Liver (tissue), 7 donors: ENCODE measurements at regions not wholly inside any gene's neighbourhood (a gene's known extent, or its start where the extent isn't known, plus 50 kb on each side); places are given as distances from the start of the nearest gene placed in this dataset.

Source experiments
- DNase-seq: peaks from one replicate; pipeline ENCODE4 v3.0.0-alpha.2; 2017; ENCODE audit warnings: low spot score
- H3K27ac ChIP-seq, 2 donors: one replicate each; pipeline ENCODE4 v1.7.0; 2013; ENCODE audit warnings: inconsistent platforms in 2 of 2, low read length in 2 of 2, control low read depth in 1 of 2, low read depth in 1 of 2, mild to moderate bottlenecking in 1 of 2
- H3K27me3 ChIP-seq, 4 donors: one replicate each; pipeline versions ENCODE4 v1.6.1 to v1.7.0; 2013; ENCODE audit warnings: low read length in 3 of 4, inconsistent platforms in 1 of 4, mild to moderate bottlenecking in 1 of 4, moderate library complexity in 1 of 4; ENCODE audit not compliant: control insufficient read depth in 4 of 4, insufficient read depth in 4 of 4
- H3K36me3 ChIP-seq, 4 donors: one replicate each; pipeline versions ENCODE4 v1.6.1 to v1.7.0; 2013; ENCODE audit warnings: low read length in 3 of 4, mild to moderate bottlenecking in 3 of 4, low read depth in 1 of 4, moderate library complexity in 1 of 4; ENCODE audit not compliant: control insufficient read depth in 4 of 4, insufficient read depth in 3 of 4
- H3K4me1 ChIP-seq, 4 donors: one replicate each; pipeline versions ENCODE4 v1.6.1 to v1.7.0; 2013; ENCODE audit warnings: low read length in 3 of 4, mild to moderate bottlenecking in 3 of 4, moderate library complexity in 1 of 4; ENCODE audit not compliant: control insufficient read depth in 4 of 4, insufficient read depth in 4 of 4
- H3K4me3 ChIP-seq, 3 donors: one replicate each; pipeline versions ENCODE4 v1.6.1 to v1.7.0; 2013; ENCODE audit warnings: low read length in 3 of 3, control low read depth in 1 of 3, low read depth in 1 of 3, mild to moderate bottlenecking in 1 of 3
- H3K9ac ChIP-seq, 2 donors: one replicate each; pipeline ENCODE4 v1.7.0; 2013; ENCODE audit warnings: low read length in 2 of 2, mild to moderate bottlenecking in 2 of 2, moderate library complexity in 2 of 2, control low read depth in 1 of 2, low read depth in 1 of 2
- H3K9me3 ChIP-seq, 4 donors: one replicate each; pipeline versions ENCODE4 v1.6.1 to v1.7.0; 2013; ENCODE audit warnings: low read length in 3 of 4; ENCODE audit not compliant: control insufficient read depth in 4 of 4
- EGR1 ChIP-seq, 2 donors: IDR thresholded peaks; 2 replicates each; pipeline ENCODE4 v1.6.1; 2016 to 2018; ENCODE audit warnings: antibody characterized with exemption in 2 of 2, low read depth in 2 of 2
- GABPA ChIP-seq, 2 donors: IDR thresholded peaks in 1 of 2; conservative IDR thresholded peaks in 1 of 2; 2 replicates each; pipeline ENCODE4 v1.6.1; 2016; ENCODE audit warnings: antibody characterized with exemption in 2 of 2, mild to moderate bottlenecking in 1 of 2, moderate library complexity in 1 of 2
- HNF4A ChIP-seq, 2 donors: conservative IDR thresholded peaks; 2 replicates each; pipeline ENCODE4 v1.6.1; 2016; ENCODE audit warnings: antibody characterized with exemption in 2 of 2, mild to moderate bottlenecking in 2 of 2
- HNF4G ChIP-seq: IDR thresholded peaks from 2 replicates; pipeline ENCODE4 v1.6.1; 2016; ENCODE audit warnings: antibody characterized with exemption
- JUND ChIP-seq, 2 donors: IDR thresholded peaks; 2 replicates each; pipeline ENCODE4 v1.6.1; 2016; ENCODE audit warnings: antibody characterized with exemption in 2 of 2
- NR2F2 ChIP-seq: IDR thresholded peaks from 2 replicates; pipeline ENCODE4 v1.6.1; 2016; ENCODE audit warnings: antibody characterized with exemption
- RAD21 ChIP-seq, 2 donors: IDR thresholded peaks; 2 replicates each; pipeline ENCODE4 v1.6.1; 2016; ENCODE audit warnings: antibody characterized with exemption in 2 of 2, mild to moderate bottlenecking in 2 of 2
- RXRA ChIP-seq, 2 donors: IDR thresholded peaks; 2 replicates each; pipeline ENCODE4 v1.6.1; 2017 to 2018; ENCODE audit warnings: antibody characterized with exemption in 2 of 2, mild to moderate bottlenecking in 1 of 2
- SP1 ChIP-seq: IDR thresholded peaks from 2 replicates; pipeline ENCODE4 v1.6.1; 2018; ENCODE audit warnings: antibody characterized with exemption, mild to moderate bottlenecking
- TAF1 ChIP-seq: conservative IDR thresholded peaks from 2 replicates; pipeline ENCODE4 v1.6.1; 2016; ENCODE audit warnings: antibody characterized with exemption, mild to moderate bottlenecking
- YY1 ChIP-seq: IDR thresholded peaks from 2 replicates; pipeline ENCODE4 v1.6.1; 2016; ENCODE audit warnings: antibody characterized with exemption, mild to moderate bottlenecking
- WGBS: extraction: QIAGEN DNeasy Blood & Tissue Kit; methylation state at CpG from one replicate; pipeline ENCODE4 v1.1.7; 2013; 5-methylcytosine and 5-hydroxymethylcytosine counted together
- TF ChIP-seq, protein P1 (sequence below): IDR thresholded peaks from 2 replicates; pipeline ENCODE4 v1.6.1; 2016; ENCODE audit warnings: antibody characterized with exemption
- TF ChIP-seq, protein P2 (sequence below): IDR thresholded peaks from 2 replicates; pipeline ENCODE4 v1.6.1; 2016; ENCODE audit warnings: antibody characterized with exemption
- TF ChIP-seq, protein P3 (sequence below): IDR thresholded peaks from 2 replicates; pipeline ENCODE4 v1.6.1; 2016; ENCODE audit warnings: antibody characterized with exemption, mild to moderate bottlenecking
- donor health status: healthy.
- donor health status: healthy.
- donor health status: healthy.
- donor health status: healthy.

DNA sequence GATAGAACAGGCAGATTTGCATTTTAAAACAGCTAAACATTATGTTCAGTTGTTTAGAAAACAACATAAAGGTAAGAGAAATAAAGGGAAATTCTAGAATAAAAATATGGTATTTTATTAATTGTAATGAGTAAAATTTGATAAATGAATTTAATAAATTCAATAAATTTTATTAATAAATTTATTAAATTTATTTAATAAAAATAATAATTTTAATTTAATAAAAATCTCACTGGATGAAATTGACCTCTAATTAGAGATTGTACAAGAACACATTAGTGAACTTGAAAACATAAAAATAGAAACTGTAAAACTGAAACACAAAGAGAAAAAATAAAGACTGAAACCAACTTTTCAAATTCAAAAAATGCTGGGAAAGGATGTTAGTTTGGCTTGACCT is 605.7 kb upstream of the LRRC4C start:
- H3K4me3 ChIP-seq, result no peak overlapping the region
- no peak overlapping the region for H3K9ac ChIP-seq
- TF ChIP-seq GABPA (IDR thresholded peaks at IDR 0.05 in 1 of 2, conservative IDR thresholded peaks at IDR 0.05 in 1 of 2) (no peak), HNF4A (conservative IDR thresholded peaks at IDR 0.05) (no peak), JUND (IDR thresholded peaks at IDR 0.05) (no peak), SP1 (no peak), HNF4G (no peak), TAF1 (no peak), EGR1 (IDR thresholded peaks at IDR 0.05; ENCODE audit: low read depth in 2 of 2) (no peak), NR2F2 (no peak), RXRA (IDR thresholded peaks at IDR 0.05) (no peak)
- TF ChIP-seq, protein P1, sequence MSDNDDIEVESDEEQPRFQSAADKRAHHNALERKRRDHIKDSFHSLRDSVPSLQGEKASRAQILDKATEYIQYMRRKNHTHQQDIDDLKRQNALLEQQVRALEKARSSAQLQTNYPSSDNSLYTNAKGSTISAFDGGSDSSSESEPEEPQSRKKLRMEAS, result no peak
- TF ChIP-seq, protein P2, sequence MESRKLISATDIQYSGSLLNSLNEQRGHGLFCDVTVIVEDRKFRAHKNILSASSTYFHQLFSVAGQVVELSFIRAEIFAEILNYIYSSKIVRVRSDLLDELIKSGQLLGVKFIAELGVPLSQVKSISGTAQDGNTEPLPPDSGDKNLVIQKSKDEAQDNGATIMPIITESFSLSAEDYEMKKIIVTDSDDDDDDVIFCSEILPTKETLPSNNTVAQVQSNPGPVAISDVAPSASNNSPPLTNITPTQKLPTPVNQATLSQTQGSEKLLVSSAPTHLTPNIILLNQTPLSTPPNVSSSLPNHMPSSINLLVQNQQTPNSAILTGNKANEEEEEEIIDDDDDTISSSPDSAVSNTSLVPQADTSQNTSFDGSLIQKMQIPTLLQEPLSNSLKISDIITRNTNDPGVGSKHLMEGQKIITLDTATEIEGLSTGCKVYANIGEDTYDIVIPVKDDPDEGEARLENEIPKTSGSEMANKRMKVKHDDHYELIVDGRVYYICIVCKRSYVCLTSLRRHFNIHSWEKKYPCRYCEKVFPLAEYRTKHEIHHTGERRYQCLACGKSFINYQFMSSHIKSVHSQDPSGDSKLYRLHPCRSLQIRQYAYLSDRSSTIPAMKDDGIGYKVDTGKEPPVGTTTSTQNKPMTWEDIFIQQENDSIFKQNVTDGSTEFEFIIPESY, result no peak
- no peak for DNase-seq
- no peaks in the 10 kb centered on the region for H3K36me3 ChIP-seq
- no peaks in the 10 kb centered on the region for H3K4me1 ChIP-seq
- H3K27ac ChIP-seq, result no peak overlapping the region
- H3K9me3 ChIP-seq, result peaks cover 0 to 3% (median 0%) of the 10 kb centered on the region in 4 donors
- no peaks in the 10 kb centered on the region for H3K27me3 ChIP-seq

DNA sequence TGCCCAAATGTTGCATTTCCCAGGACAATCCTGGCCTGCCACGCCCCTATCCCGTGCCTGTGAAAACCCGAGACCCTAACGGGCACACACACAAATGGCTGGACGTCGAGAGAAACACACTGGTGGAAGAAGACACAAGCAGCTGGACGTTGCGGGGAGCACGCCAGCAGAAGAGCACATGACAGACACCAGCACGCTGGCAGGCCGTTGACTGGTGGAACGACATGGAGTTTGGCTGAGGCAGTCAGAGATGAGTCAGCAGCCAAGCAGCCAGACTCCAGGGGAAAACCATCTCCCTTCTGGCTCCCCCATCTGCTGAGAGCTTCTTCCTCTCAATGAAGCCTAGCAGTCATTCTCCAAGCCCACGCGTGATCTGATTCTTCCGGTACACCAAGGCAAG is 606.7 kb upstream of the LRRC4C start:
- Histone ChIP-seq H3K9me3 (peaks cover 0 to 3% (median 0%) of the 10 kb centered on the region in 4 donors), H3K36me3 (no peaks in the 10 kb centered on the region), H3K9ac (no peak overlapping the region), H3K27ac (no peak overlapping the region), H3K4me3 (no peak overlapping the region), H3K27me3 (no peaks in the 10 kb centered on the region), H3K4me1 (no peaks in the 10 kb centered on the region)
- no peak for TF ChIP-seq SP1
- TF ChIP-seq RXRA (IDR thresholded peaks at IDR 0.05), result no peak
- TF ChIP-seq, protein P2, result no peak
- TF ChIP-seq TAF1, result no peak
- TF ChIP-seq HNF4G, result no peak
- no peak for TF ChIP-seq YY1
- no peak for TF ChIP-seq GABPA (IDR thresholded peaks at IDR 0.05 in 1 of 2, conservative IDR thresholded peaks at IDR 0.05 in 1 of 2)
- no peak for TF ChIP-seq RAD21 (IDR thresholded peaks at IDR 0.05)
- TF ChIP-seq EGR1 (IDR thresholded peaks at IDR 0.05; ENCODE audit: low read depth in 2 of 2), result no peak
- TF ChIP-seq, protein P3, sequence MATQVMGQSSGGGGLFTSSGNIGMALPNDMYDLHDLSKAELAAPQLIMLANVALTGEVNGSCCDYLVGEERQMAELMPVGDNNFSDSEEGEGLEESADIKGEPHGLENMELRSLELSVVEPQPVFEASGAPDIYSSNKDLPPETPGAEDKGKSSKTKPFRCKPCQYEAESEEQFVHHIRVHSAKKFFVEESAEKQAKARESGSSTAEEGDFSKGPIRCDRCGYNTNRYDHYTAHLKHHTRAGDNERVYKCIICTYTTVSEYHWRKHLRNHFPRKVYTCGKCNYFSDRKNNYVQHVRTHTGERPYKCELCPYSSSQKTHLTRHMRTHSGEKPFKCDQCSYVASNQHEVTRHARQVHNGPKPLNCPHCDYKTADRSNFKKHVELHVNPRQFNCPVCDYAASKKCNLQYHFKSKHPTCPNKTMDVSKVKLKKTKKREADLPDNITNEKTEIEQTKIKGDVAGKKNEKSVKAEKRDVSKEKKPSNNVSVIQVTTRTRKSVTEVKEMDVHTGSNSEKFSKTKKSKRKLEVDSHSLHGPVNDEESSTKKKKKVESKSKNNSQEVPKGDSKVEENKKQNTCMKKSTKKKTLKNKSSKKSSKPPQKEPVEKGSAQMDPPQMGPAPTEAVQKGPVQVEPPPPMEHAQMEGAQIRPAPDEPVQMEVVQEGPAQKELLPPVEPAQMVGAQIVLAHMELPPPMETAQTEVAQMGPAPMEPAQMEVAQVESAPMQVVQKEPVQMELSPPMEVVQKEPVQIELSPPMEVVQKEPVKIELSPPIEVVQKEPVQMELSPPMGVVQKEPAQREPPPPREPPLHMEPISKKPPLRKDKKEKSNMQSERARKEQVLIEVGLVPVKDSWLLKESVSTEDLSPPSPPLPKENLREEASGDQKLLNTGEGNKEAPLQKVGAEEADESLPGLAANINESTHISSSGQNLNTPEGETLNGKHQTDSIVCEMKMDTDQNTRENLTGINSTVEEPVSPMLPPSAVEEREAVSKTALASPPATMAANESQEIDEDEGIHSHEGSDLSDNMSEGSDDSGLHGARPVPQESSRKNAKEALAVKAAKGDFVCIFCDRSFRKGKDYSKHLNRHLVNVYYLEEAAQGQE, result no peak
- TF ChIP-seq HNF4A (conservative IDR thresholded peaks at IDR 0.05), result no peak
- 86% methylated on average over 15 of the region's 15 CpGs for WGBS
- no peak for DNase-seq
